Left cardiac atrium (tissue), 4 donors: ENCODE measurements at regions not wholly inside any gene's neighbourhood (a gene's known extent, or its start where the extent isn't known, plus 50 kb on each side); places are given as distances from the start of the nearest gene placed in this dataset.
A peak's percentile ranks its signal among the peaks of the same experiment; 100 is the strongest.

ENCODE experiments used
- ATAC-seq, 2 donors: fragments of 200-7000 bp; cut with Tn5 transposase; one replicate each; pipeline ENCODE4 v1.9.1; 2020; ENCODE audit warnings: mild to moderate bottlenecking in 2 of 2, moderate library complexity in 2 of 2
- DNase-seq: peaks from one replicate; pipeline ENCODE4 v3.0.0-alpha.2; 2020
- intact Hi-C, 2 donors: fragments of 100-400 bp; cut with DNase I; formaldehyde crosslinking; loops; one replicate each; pipeline versions ENCODE4 v1.14.1 to v1.15.1; 2022 to 2023
- donor health status: DM: no; HTN: yes; CAD: no.
- donor health status: DM: no; HTN: yes; CAD: no; lungs with severe emphysema.
- donor health status: DM: yes; HTN: yes; CAD: no.
- donor health status: Dilated cardiomyopathy.

DNA sequence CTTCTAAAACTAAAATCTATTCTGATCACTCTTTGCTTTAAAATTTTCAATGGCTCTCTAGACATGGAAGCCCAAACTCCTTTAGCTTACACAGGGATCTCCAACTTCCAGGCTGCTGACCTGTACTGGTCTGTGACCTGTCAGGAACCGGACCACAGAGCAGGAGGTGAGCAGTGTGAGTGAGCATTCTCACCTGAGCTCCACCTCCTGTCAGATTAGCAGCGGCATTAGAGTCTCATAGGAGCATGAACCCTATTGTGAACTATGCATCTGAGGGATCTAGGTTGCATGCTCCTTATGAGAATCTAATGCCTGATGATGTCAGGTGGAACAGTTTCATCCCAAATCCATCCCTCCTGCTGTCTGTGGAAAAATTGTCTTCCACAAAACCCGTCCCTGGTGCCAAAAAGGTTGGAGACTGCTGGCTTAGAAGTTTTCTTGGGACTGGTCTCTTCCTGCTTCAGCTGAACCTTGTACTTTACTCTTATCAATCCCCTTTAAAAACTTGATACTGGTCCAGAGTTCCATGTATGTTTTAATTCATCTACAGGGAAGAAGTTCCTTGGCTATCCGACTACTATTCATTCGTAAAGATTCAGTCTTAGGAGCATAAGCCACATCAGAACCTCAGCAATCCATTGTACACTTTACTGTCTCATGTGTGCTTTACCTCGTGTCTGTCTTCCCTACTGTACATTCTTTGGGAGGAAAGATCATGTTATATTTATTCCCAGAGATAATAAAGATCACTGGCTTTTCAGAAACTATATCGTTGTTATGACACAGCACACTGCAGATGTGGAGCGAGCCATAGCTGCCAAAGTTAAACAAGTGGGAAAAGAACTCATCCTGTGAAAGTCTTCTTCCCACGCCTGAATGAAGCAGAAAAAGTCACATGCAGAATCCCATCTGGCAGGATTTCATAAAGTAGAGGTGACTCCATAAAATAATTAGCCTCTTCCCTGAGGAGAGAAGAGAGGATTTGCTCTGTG lies 183.8 kb downstream of the LRATD1 start:
- ATAC-seq (no peak), DNase-seq (no peak)
- intact Hi-C loops, result no loop called here

GRCh38 chr2:14817848-14818247 lies 185.3 kb downstream of the LRATD1 start:
- no peak for DNase-seq
- intact Hi-C loops, result no loop called here

GRCh38 chr2:14826518-14826917 lies 194.0 kb downstream of the LRATD1 start:
- intact Hi-C loops, result no loop called here
- ATAC-seq (no peak), DNase-seq (no peak)

More at GRCh38 chr2:14817848-14818247, 185.3 kb downstream of the LRATD1 start:
- no peak for ATAC-seq

DNA sequence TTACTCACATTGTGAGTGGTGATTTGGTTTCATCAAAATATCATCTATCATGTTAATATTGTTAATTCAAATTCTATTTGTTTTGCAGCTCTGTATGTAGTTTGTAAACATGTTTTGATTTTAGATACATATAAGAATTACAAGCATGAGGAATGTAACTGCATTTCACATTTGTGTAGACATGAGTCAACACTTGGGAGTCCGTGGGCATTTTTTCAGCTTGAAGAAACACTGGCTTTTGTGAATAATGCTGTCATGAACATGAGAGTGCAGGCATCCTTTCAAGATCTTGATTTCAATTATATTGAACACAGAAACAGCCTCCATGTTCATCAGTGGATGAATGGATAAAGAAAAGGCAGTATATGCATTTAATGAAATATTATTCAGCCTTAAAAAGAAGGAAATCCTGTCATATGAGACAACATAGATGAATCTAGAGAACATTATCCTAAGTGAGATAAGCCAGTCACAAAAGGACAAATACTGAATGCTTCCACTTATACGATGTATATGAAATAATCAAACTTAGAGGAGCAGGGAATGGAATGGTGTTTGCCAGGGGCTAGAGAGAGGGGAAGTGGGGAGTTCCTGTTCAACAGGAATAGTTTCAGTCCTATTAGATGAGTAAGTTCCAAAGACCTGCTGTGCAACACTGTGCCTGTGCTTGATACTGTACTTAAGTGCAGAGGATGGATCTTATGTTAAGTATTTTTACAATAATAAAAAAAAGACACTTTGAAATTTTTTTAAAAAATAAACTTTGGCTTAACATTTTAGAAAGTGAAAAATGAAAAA lies 194.9 kb downstream of the LRATD1 start:
- intact Hi-C loops, result no loop called here
- no peak for ATAC-seq
- DNase-seq, result no peak

DNA sequence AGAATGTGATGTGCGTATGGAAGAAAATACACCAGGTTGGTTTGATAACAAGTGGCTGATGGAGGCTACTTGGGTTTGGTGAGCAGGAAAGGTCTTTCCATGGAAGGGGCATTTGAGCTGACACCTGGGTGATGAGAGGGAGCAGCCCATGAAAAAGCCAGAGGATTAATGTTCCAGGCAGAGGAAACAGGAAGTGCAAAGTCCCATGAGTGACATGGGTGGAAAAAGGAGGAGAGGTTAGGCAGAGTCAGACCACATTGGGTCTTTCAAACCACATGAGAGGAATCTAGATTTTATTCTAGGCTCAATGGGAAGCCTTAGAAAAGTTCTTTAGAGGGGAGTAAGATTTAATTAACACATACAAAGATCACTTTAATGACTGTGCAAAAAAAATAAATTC lies 195.7 kb downstream of the LRATD1 start:
- intact Hi-C loops, result no loop called here
- DNase-seq, result no peak
- no peak for ATAC-seq

DNA sequence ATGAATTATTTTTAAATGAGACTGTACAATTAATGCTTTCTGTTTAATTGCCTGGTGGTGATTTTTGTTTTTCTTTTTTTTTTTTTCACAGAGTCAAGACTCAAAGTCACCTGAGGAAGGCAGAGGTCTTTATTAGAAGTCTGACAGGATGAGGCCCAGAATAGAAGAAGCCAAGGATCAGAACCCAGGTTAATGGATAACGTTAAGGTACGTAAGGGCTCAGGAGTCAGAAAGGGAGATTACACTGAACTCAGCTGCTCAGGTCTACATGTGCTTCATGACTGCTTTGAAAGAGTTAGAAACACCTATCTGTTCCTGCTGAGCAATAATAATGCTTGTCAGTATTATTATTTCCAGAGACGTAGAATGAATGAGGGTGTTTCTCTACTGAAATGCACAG lies 196.5 kb downstream of the LRATD1 start:
- DNase-seq, result no peak
- intact Hi-C loops, result no loop called here
- ATAC-seq, result no peak

DNA sequence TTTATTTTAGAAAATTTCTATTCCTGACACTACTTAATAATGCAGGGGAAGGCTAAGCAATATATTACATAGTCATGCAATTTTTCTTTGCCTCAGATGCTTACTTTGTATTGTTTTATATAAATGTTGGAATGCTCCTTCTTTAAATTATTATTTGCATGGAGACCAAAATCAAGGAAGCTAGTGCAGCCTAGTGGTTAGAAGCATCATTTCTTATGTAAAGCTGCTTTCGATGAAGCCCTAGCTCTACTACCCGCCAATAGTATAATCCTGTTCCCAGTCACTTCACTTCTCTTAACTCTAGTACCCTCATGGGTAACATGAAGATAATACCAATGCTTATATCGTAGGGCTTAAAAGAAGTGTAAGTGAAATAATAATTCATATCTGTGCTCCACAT lies 198.9 kb downstream of the LRATD1 start:
- ATAC-seq (no peak), DNase-seq (no peak)
- intact Hi-C loops, result no loop called here

GRCh38 chr2:14843507-14844204 lies 211.1 kb downstream of the LRATD1 start:
- intact Hi-C loops, result no loop called here
- DNase-seq (no peak), ATAC-seq (no peak)

- intact Hi-C loops, result no loop called here
- ATAC-seq (no peak), DNase-seq (no peak)
These were observed 223.2 kb downstream of the LRATD1 start for GRCh38 chr2:14855751-14856150.

DNA sequence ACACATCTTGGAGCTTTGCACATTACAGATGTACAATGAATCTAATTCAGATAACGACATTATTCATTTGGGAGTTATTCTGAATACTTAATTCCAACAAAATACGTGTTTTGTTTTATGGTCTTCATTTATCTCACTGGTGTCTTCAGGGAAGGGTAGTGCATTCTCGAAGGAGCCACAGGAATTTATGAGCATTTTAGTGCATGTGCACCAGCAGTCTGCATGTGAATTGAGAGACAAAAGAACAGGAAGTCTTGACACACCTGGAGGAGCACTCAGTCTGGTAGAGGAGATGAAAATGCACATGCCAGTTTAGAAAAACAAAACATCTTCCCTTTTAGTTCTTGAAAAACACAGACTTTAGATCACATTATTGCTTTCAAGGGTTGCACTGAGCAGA lies 228.7 kb downstream of the LRATD1 start:
- no peak for ATAC-seq
- intact Hi-C loops, result no loop called here
- DNase-seq, result no peak

- intact Hi-C loops, result no loop called here
- DNase-seq (no peak), ATAC-seq (no peak)
These were observed 234.3 kb downstream of the LRATD1 start for GRCh38 chr2:14866736-14867352.

DNA sequence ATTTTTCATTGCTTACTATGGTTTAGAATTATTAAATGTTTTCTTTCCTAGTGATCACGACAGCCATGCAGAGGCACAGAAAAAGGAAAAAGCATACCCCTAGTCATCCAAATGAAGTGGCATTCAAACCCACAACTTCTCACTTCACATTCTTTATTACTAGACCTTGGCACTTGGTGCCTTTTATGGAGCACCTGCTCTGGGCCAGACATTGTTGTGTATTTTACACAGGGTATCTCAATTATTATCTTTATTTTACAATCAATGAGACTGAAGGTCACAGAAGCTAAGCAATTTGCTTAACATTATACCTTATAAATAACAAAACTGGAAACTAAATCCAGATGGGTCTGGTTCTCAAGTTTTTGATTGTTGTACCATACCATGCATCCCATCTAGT lies 235.3 kb downstream of the LRATD1 start:
- no peak for ATAC-seq
- no peak for DNase-seq
- intact Hi-C loops, result no loop called here

DNA sequence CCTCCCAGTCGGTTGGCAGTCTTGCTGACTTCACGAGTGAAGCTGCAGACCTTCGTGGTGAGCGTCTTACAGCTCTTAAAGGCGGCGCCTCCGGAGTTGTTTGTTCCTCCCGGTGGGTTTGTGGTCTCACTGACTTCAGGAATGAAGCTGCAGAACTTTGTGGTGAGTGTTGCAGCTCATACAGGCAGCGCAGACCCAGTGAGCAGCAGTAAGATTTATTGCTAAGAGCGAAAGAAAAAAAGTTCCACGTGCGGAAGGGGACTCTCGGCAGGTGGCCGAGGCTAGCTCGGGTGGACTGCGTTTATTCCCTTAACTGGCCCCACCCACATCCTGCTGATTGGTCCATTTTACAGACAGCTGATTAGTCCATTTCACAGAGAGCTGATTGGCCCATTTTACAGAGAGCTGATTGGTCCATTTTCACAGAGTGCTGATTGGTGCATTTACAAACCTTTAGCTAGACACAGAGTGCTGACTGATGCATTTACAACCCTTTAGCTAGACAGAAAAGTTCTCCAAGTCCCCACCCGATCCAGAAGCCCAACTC lies 240.3 kb downstream of the LRATD1 start:
- no peak for ATAC-seq
- no peak for DNase-seq
- intact Hi-C loops, result no loop called here

DNA sequence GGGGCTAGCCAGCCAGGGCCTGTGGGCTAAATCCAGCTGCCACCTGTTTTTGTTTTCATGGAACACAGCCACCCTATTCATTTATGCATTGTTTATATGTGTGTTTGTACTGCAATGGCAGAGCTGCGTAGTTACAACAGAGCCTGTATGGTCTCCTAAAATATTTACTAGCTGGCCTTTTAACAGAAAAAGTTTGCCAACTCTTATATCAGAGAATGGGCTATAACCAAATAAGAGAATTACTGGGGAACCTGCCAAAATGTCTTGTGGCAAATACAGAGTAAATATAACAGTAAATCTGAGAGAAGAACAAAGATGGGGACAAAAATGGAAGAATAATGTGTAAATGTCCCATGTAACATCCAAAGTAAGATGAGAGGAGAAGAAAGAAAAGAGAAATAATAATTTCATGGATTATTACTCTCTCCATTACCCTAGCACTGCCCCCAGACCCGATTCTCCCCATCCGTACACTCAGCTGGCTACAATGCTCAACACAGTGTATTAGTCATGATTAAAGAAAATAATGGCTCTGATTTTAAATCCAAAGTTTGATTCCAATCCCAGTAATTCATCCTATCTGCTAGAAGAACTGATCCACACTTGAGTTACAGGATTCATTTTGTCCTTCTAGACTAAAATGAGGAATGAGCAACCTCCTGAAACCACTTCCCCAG lies 249.3 kb downstream of the LRATD1 start:
- intact Hi-C loops, result no loop called here

GRCh38 chr2:14884651-14885050 lies 252.1 kb downstream of the LRATD1 start:
- DNase-seq (no peak), ATAC-seq (no peak)
- intact Hi-C loops, result no loop called here

More for the DNA sequence above, 249.3 kb downstream of the LRATD1 start:
- peak in 1 of 2 donors; percentile 33 for ATAC-seq
- no peak for DNase-seq

GRCh38 chr2:14891546-14891945 lies 259.0 kb downstream of the LRATD1 start:
- ATAC-seq (no peak), DNase-seq (no peak)
- intact Hi-C loops, result no loop called here

DNA sequence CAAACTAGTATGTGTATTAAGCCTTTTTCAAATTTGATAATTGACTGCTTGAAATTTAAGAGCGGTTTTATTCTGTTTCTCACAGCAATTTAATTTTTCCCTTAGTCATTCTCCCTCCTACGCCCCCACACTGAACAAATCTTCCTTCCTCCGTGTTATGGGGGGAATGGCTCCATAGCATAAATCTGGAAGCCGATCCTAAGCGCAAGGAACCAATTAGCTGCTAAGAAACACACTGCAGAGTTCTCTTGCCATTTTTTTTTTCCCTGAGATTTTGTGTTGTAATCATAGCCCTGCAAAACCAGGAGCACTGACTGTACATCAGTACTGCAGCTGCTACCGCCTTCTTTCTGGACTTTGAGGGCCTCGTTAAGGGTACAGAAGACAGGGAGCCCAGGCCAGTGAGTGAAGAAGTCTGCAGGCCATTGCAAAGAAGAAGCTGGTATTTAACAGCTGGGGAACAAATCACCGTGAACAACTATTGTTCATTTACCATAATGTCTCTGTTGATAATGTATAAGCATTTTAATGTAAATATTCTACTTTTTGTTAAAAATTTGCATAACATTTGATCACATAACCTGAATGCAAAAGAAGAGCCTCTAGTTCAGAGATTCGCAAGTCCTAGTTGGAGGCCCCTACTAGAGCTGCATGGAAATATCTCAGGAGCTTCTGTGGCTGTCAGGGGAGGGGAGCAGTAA lies 264.0 kb downstream of the LRATD1 start:
- intact Hi-C loops, result no loop called here
- ATAC-seq, result no peak
- DNase-seq, result no peak
